ENCODE measurements at regions not wholly inside any gene's neighbourhood (a gene's known extent, or its start where the extent isn't known, plus 50 kb on each side); places are given as distances from the start of the nearest gene placed in this dataset.

DNA sequence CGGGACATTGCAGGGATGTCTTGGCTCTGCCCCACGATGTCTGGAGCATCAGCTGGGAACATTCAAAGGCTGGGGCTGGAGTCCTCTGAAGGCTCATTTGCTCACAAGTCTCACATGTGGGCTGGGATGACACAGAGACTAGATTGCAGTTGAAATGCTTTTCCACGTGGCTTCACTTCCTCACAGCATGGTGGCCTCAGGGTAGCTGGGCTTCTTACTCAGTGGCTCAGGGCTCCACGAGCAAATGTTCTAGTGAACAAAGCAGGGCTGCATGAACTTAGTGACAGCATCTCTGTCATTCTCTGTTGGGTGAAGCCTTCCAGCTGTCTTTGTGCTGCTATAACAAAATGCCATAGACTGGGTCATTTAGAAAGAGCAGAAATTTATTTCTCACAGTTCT is 247.0 kb upstream of the POU3F1 start:
- DNase-seq, result no peak
- Mint-ChIP-seq H3K36me3 (ENCODE audit: insufficient read depth in 2 of 2) (peaks cover 0 to 3% of the 10 kb centered on the region in 2 donors), H3K9me3 (no peaks in the 10 kb centered on the region), H3K27ac (no peak overlapping the region), H3K27me3 (ENCODE audit: low read depth) (peaks cover 73% of the 10 kb centered on the region), H3K4me3 (no peak overlapping the region), H3K4me1 (ENCODE audit: low read depth) (peaks cover 5% of the 10 kb centered on the region)
- no peak for ATAC-seq (replicated peaks in 1 of 2)

DNA sequence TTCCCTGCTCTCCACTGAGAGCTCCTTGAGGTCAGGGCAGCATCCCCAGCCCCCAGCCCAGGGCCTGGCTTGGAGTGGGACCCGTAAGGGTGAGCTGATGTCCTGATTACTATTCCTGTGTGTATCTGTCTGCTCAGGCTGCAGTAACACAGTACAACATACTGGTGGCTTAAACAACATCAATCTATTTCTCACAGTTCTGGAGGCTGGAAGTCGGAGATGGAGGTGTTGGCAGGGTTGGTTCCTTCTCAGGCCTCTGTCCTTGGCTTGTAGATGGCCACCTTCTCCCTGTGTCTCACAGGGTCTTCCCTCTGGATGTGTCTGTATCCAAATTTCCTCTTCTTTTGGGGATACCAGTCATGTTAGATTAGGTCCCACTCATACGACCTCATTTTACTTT is 246.4 kb upstream of the POU3F1 start:
- ATAC-seq (replicated peaks in 1 of 2), result no peak

DNA sequence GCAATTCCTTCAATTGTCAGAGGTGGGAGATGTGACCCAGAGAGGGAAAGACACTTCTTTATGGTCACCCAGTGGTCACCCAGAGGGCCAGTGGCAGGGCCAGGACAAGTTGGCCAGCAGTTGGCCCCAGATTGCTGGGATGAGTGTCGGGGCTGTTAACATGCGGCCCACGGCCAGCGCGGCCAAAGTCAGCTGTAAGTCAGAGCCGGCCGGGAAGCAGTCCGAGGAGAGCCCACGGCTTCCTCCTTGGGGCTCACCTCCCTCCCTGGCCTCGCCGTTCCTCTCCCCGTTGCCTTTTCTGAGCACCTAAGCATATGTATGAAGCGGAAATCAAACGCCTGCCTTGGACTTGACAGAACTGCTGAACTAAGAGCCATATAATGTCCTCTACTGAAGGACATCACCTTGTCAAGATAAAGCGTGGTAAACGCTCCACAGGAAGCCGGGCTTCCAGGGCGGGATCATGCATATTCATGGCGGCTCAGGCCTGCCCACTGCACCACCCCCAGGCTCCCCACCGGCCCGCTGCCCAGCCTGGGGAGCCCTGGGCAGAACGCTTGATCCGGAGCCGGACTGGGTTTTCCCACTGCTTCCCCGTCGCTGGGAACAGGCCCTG is 245.4 kb upstream of the POU3F1 start:
- H3K27me3 Mint-ChIP-seq (ENCODE audit: low read depth), result peaks cover 60% of the 10 kb centered on the region
- peaks cover 0 to 3% of the 10 kb centered on the region in 2 donors for H3K36me3 Mint-ChIP-seq (ENCODE audit: insufficient read depth in 2 of 2)
- no peak for DNase-seq
- H3K9me3 Mint-ChIP-seq, result no peaks in the 10 kb centered on the region
- no peak overlapping the region for H3K4me3 Mint-ChIP-seq
- H3K4me1 Mint-ChIP-seq (ENCODE audit: low read depth), result peaks cover 5% of the 10 kb centered on the region
- ATAC-seq (replicated peaks in 1 of 2), result no peak
- no peak overlapping the region for H3K27ac Mint-ChIP-seq

More for the DNA sequence above, 246.4 kb upstream of the POU3F1 start:
- Mint-ChIP-seq H3K9me3 (no peaks in the 10 kb centered on the region), H3K27me3 (ENCODE audit: low read depth) (peaks cover 67% of the 10 kb centered on the region), H3K36me3 (ENCODE audit: insufficient read depth in 2 of 2) (peaks cover 0 to 3% of the 10 kb centered on the region in 2 donors), H3K4me3 (no peak overlapping the region), H3K27ac (no peak overlapping the region), H3K4me1 (ENCODE audit: low read depth) (peaks cover 5% of the 10 kb centered on the region)
- DNase-seq, result no peak

DNA sequence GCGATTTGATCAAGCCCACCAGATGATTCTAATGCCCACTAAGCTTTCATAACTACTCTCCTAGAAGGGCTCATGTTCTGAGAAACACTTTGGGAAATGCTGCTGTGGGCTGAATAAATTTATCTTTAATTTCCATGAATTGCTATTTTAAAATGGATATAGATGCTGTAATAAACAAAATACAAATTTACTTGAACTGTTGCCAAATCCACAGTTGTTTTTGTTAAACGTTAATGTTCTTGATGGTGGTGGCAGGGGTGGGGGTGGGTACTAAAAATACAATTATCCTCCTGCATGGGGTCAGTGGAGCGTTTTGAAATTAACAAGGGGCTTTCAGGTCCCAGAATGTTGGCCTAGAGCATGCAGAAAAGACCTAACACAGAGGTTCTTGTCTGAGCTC is 244.7 kb upstream of the POU3F1 start:
- Mint-ChIP-seq H3K36me3 (ENCODE audit: insufficient read depth in 2 of 2) (peaks cover 0 to 3% of the 10 kb centered on the region in 2 donors), H3K4me1 (ENCODE audit: low read depth) (peaks cover 5% of the 10 kb centered on the region), H3K27me3 (ENCODE audit: low read depth) (peaks cover 53% of the 10 kb centered on the region), H3K9me3 (no peaks in the 10 kb centered on the region), H3K4me3 (no peak overlapping the region), H3K27ac (no peak overlapping the region)
- no peak for DNase-seq
- no peak for ATAC-seq (replicated peaks in 1 of 2)

DNA sequence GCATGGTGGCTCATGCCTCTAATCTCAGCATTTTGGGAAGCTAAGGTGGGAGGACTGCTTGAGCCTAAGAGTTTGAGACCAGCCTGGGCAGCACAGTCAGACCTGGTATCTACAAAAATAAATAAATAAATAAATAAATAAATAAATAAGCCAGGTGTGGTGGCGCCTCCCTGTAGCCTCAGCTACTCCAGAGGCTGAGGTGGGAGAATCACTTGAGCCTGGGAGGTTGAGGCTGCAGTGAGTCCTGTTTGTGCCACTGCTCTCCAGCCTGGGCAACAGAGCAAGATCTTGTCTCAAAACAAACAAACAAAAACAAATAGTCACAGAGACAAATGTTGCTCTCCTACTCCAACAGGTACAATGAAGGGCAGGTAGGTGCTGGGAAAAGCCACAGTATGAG is 242.4 kb upstream of the POU3F1 start:
- DNase-seq (no peak), ATAC-seq (replicated peaks in 1 of 2) (no peak)
- Mint-ChIP-seq H3K9me3 (no peaks in the 10 kb centered on the region), H3K27ac (no peak overlapping the region), H3K27me3 (ENCODE audit: low read depth) (peaks cover 36% of the 10 kb centered on the region), H3K4me1 (ENCODE audit: low read depth) (peaks cover 5% of the 10 kb centered on the region), H3K4me3 (no peak overlapping the region), H3K36me3 (ENCODE audit: insufficient read depth in 2 of 2) (no peaks in the 10 kb centered on the region)

DNA sequence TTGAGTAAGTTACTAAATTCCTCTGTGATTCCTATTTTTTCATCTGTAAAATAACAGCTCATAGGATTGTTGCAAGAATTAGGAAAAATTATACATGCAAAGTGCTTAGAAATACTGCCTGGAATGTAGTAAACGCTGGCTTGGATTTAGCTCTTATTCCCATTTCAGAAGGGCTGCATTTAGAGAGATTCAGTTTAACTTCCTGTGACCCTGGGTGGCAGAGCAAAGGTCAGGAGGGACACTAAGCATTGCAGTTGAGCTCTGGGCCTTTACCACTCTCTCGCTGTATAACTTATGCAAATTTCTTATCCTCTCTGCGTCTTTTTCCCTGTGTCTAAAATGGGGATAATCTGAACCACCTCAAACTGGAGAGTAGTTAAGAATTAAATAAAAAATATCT is 241.0 kb upstream of the POU3F1 start:
- Mint-ChIP-seq H3K36me3 (ENCODE audit: insufficient read depth in 2 of 2) (no peaks in the 10 kb centered on the region), H3K4me1 (ENCODE audit: low read depth) (peaks cover under 1% of the 10 kb centered on the region), H3K27ac (no peak overlapping the region), H3K27me3 (ENCODE audit: low read depth) (peaks cover 38% of the 10 kb centered on the region), H3K9me3 (no peaks in the 10 kb centered on the region), H3K4me3 (no peak overlapping the region)
- DNase-seq (no peak), ATAC-seq (replicated peaks in 1 of 2) (no peak)

DNA sequence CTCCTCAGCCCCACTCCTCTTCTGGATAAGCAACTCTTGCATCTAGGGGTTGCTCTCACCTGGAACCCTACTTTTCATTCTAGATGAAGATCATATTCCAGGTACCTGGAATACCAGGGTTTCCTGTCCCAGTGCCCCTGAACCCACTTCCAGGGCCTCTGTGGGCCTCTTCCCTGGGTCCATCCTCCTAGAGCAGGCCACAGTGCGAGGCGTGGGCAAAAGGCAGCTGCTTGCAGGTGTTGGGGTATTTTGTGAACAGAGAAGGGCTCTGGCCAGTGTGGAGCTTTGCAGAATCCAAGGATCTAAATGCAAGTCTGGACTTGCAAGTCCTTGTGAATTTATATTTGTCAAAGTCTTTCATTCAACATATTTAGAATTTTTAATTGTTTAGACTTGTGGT is 240.4 kb upstream of the POU3F1 start:
- no peak overlapping the region for H3K4me3 Mint-ChIP-seq
- H3K4me1 Mint-ChIP-seq (ENCODE audit: low read depth), result no peaks in the 10 kb centered on the region
- no peak for DNase-seq
- H3K9me3 Mint-ChIP-seq, result no peaks in the 10 kb centered on the region
- ATAC-seq (replicated peaks in 1 of 2), result no peak
- H3K27ac Mint-ChIP-seq, result no peak overlapping the region
- H3K36me3 Mint-ChIP-seq (ENCODE audit: insufficient read depth in 2 of 2), result no peaks in the 10 kb centered on the region
- peaks cover 38% of the 10 kb centered on the region for H3K27me3 Mint-ChIP-seq (ENCODE audit: low read depth)

DNA sequence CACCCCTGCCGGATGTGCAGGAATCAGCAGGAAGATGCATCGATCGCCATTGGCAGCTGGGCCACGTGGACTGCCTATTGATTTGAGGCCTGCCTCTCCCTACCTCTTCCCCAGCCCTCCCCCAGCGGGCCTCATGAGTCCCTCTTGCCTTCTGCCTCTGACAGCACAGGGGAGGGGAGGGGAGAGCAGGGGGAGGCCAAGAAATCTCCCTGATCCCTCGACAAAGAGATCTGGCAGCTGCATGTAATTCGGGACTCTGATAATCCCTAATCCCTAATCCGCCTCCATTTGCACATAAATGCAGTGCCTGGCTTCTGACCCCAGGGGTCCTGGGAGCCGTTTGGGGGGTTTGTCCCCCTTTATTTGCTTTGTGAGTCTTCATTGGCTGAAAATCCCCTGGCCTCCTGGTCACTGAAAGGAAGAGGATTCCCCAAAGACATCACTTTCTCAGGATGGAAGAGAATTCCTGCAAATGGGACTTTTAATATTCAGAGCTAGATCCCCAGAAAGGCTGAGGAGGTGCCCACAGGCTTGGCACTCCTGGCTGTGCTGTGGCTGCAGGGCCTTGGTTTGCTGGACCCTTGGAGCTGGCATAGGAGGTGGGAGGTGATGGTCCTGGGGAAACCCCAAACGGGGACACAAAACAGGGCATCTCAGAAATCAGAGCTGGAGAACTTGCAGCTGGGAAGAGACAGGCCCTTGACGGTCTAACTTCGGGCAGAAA is 239.4 kb upstream of the POU3F1 start:
- Mint-ChIP-seq H3K4me1 (ENCODE audit: low read depth) (no peaks in the 10 kb centered on the region), H3K9me3 (peaks cover 0 to 4% of the 10 kb centered on the region in 2 donors), H3K27ac (no peak overlapping the region), H3K4me3 (no peak overlapping the region), H3K36me3 (ENCODE audit: insufficient read depth in 2 of 2) (no peaks in the 10 kb centered on the region), H3K27me3 (ENCODE audit: low read depth) (peaks cover 41% of the 10 kb centered on the region)
- no peak for ATAC-seq (replicated peaks in 1 of 2)
- no peak for DNase-seq

DNA sequence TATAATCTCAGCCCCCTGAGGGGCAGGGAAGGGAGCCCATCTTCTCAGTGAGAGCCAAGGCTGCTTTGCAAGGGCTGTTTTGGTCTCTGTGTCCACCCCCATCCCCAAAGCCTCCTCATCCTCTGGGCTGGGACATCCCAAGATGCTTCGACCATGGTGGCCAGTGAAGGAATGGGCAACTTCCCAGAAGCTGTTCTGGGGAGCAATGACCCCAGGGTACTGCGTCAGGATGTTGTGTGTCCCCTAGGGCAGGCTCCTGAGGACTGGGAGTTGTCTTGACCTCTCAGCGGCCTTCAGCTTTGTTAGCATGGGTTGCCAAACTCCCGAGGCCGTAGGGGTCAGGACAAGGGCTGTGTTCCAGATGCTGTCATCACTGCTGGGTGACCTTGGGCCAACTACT is 238.4 kb upstream of the POU3F1 start:
- DNase-seq (no peak), ATAC-seq (replicated peaks in 1 of 2) (no peak)
- H3K27ac Mint-ChIP-seq, result no peak overlapping the region
- no peaks in the 10 kb centered on the region for H3K4me1 Mint-ChIP-seq (ENCODE audit: low read depth)
- peaks cover 2 to 4% of the 10 kb centered on the region in 2 donors for H3K36me3 Mint-ChIP-seq (ENCODE audit: insufficient read depth in 2 of 2)
- peaks cover 4 to 5% of the 10 kb centered on the region in 2 donors for H3K9me3 Mint-ChIP-seq
- no peak overlapping the region for H3K4me3 Mint-ChIP-seq
- peaks cover 47% of the 10 kb centered on the region for H3K27me3 Mint-ChIP-seq (ENCODE audit: low read depth)

DNA sequence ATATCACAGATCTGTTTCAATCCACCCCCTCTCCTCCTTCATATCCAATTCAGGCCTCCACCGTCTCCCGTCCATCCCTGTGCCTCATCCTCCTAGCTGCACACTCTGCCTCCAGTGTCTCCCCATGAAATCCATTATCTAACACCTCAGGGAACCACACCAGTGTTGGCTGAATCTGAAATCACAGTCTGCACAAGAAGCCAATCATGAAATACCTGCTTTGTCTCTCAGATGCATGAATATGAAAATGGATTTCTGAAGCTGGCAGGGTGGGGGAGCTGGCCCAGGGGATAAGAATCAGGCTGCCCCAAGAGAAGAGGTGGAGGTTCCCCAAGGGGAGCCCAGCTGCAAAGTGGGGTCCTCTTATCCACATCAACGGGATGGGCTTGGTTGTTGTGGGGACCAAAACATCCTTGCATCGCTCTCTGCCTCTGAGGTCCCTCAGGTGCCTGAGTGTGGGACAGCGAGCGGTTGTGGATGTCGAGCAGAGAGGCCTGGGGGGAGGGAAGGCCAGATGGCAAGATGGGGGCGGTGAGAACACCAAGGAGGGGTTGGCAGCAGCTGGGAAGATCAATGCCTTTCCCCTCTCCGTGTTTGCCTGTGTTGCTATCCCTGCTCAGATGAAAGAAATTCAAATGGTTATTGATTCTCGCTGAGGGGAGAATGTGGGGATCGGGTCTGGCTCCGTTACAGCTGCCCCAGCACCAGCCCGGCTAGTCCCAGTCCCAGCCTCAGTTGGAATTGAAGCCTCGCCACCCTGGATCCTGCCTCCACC is 237.3 kb upstream of the POU3F1 start:
- H3K4me1 Mint-ChIP-seq (ENCODE audit: low read depth), result no peaks in the 10 kb centered on the region
- ATAC-seq (replicated peaks in 1 of 2), result no peak
- H3K27me3 Mint-ChIP-seq (ENCODE audit: low read depth), result peaks cover 41% of the 10 kb centered on the region
- DNase-seq, result no peak
- H3K9me3 Mint-ChIP-seq, result peaks cover 11 to 12% of the 10 kb centered on the region in 2 donors
- peaks cover 8 to 11% of the 10 kb centered on the region in 2 donors for H3K36me3 Mint-ChIP-seq (ENCODE audit: insufficient read depth in 2 of 2)
- H3K27ac Mint-ChIP-seq, result no peak overlapping the region
- H3K4me3 Mint-ChIP-seq, result no peak overlapping the region

DNA sequence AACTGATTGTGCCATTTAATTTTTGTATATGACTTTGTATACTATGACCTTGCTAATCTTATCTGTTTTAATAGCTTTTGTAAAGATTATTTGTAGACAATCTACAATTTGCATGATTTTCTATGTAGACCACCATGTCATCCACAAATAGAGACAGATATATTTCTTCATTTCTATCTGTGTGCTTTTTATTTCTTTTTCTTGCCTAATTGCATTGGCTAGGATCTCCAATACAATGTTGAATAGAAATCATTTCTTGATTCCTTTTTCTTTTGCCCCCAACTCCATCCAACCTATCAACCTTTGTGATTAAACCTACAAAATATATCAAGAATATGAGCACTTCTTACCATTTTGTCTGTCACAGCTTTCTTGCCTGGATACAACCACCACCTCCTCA is 232.6 kb upstream of the POU3F1 start:
- H3K4me1 Mint-ChIP-seq (ENCODE audit: low read depth), result no peaks in the 10 kb centered on the region
- DNase-seq (no peak), ATAC-seq (replicated peaks in 1 of 2) (no peak)
- peaks cover 47% of the 10 kb centered on the region for H3K27me3 Mint-ChIP-seq (ENCODE audit: low read depth)
- H3K36me3 Mint-ChIP-seq (ENCODE audit: insufficient read depth in 2 of 2), result peaks cover 10 to 11% of the 10 kb centered on the region in 2 donors
- no peak overlapping the region for H3K4me3 Mint-ChIP-seq
- peaks cover 12 to 13% of the 10 kb centered on the region in 2 donors for H3K9me3 Mint-ChIP-seq
- H3K27ac Mint-ChIP-seq, result no peak overlapping the region

DNA sequence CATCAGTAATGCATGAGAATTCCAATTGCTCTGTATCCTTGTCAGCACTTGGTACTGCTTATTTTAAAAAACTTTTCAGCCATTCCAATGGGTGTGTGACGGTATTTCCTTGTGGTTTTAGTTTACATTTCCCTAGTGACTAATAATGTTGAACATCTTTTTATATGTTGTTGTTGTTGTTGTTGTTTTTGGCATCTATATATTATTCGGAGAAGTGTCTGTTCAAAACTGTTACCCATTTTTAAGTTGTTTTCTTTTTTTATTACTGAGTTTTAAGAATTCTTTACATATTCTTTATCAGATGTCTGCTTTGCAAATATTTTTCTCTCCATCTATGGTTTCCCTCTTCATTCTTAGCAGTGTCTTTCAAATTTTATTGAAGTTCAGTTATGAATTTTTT is 231.1 kb upstream of the POU3F1 start:
- ATAC-seq (replicated peaks in 1 of 2) (no peak), DNase-seq (no peak)
- Mint-ChIP-seq H3K4me1 (ENCODE audit: low read depth) (no peaks in the 10 kb centered on the region), H3K27me3 (ENCODE audit: low read depth) (peaks cover 43% of the 10 kb centered on the region), H3K4me3 (no peak overlapping the region), H3K36me3 (ENCODE audit: insufficient read depth in 2 of 2) (peaks cover 10 to 11% of the 10 kb centered on the region in 2 donors), H3K9me3 (peaks cover 12 to 13% of the 10 kb centered on the region in 2 donors), H3K27ac (no peak overlapping the region)

DNA sequence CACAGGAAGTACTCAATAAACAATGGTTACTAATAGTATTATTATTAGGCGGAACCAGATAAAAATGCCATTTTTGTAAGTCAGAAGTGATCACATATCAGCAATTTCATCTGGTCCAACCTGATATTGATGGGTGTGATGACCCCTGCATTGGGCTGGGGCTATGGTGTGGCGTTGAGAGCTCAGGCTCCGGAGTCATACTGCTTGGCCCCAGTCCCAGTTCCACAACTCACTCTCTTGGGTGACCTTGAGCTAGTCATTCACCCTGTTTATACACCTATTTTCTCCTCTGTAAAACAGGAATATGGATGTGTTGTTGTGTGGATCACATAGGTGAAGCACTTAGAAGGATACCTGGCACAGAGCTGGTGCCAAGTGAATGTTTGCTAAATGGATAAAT is 229.4 kb upstream of the POU3F1 start:
- ATAC-seq (replicated peaks in 1 of 2) (no peak), DNase-seq (no peak)
- Mint-ChIP-seq H3K4me3 (no peak overlapping the region), H3K27ac (no peak overlapping the region), H3K9me3 (peaks cover 10 to 12% of the 10 kb centered on the region in 2 donors), H3K27me3 (ENCODE audit: low read depth) (peaks cover 43% of the 10 kb centered on the region), H3K36me3 (ENCODE audit: insufficient read depth in 2 of 2) (peaks cover 10 to 11% of the 10 kb centered on the region in 2 donors), H3K4me1 (ENCODE audit: low read depth) (no peaks in the 10 kb centered on the region)

All from activated T-cell treated with anti-CD3 and anti-CD28 coated beads, Interleukin-2, amount 50 U/mL, for 72 hours (primary cell).